Astrocyte (in vitro differentiated cells and primary cell): ENCODE measurements at regions not wholly inside any gene's neighbourhood (a gene's known extent, or its start where the extent isn't known, plus 50 kb on each side); places are given as distances from the start of the nearest gene placed in this dataset.

Experiments
- DNase-seq: peaks from one replicate; pipeline ENCODE4 v3.0.0-alpha.2; 2010; ENCODE audit warnings: low read depth
- FAIRE-seq: peaks from 2 replicates; lab custom pipeline; 2011; peaks lifted over from hg19 to GRCh38; lab: Jason Lieb, UNC
- H2AFZ ChIP-seq: 2 replicates; pipeline ENCODE4 v1.6.0; 2012; ENCODE audit warnings: low read depth, low read length, inconsistent platforms
- H3K27ac ChIP-seq: 2 replicates; pipeline ENCODE4 v1.5.1; 2011; ENCODE audit warnings: low read depth, low read length, inconsistent platforms
- H3K27me3 ChIP-seq: 2 replicates; pipeline ENCODE4 v1.6.0; 2011; ENCODE audit warnings: low read length, inconsistent platforms; ENCODE audit not compliant: insufficient read depth
- H3K36me3 ChIP-seq: 2 replicates; pipeline ENCODE4 v1.5.1; 2011; ENCODE audit warnings: low read length, inconsistent platforms; ENCODE audit not compliant: insufficient read depth
- H3K4me1 ChIP-seq: 2 replicates; pipeline ENCODE4 v1.5.1; 2011; ENCODE audit warnings: low read length, inconsistent platforms; ENCODE audit not compliant: insufficient read depth
- H3K4me2 ChIP-seq: 2 replicates; pipeline ENCODE4 v1.6.0; 2012; ENCODE audit warnings: low read length, inconsistent platforms
- H3K4me3 ChIP-seq: 2 replicates; pipeline ENCODE4 v1.5.1; 2011; ENCODE audit warnings: low read depth, mild to moderate bottlenecking, low read length, inconsistent platforms; ENCODE audit not compliant: insufficient read depth
- H3K79me2 ChIP-seq: 2 replicates; pipeline ENCODE4 v1.6.0; 2012; ENCODE audit warnings: mild to moderate bottlenecking, low read length, inconsistent platforms; ENCODE audit not compliant: insufficient read depth
- H3K9ac ChIP-seq: 2 replicates; pipeline ENCODE4 v1.6.0; 2012; ENCODE audit warnings: mild to moderate bottlenecking, low read length, inconsistent platforms
- H3K9me3 ChIP-seq: 2 replicates; pipeline ENCODE4 v1.5.1; 2012; ENCODE audit warnings: low read depth, mild to moderate bottlenecking, low read length, inconsistent platforms; ENCODE audit not compliant: insufficient read depth
- H4K20me1 ChIP-seq: 2 replicates; pipeline ENCODE4 v1.6.0; 2012; ENCODE audit warnings: low read length, inconsistent platforms; ENCODE audit not compliant: insufficient read depth
- H3K27ac Mint-ChIP-seq: one replicate; pipeline ENCODE4 v1.8.0; 2021; ENCODE audit warnings: mild to moderate bottlenecking, mixed read lengths; ENCODE audit not compliant: unreplicated experiment
- H3K27me3 Mint-ChIP-seq: one replicate; pipeline ENCODE4 v1.8.0; 2021; ENCODE audit warnings: low read depth, mixed read lengths; ENCODE audit not compliant: unreplicated experiment
- H3K36me3 Mint-ChIP-seq: one replicate; pipeline ENCODE4 v1.8.0; 2021; ENCODE audit warnings: low read depth, mixed read lengths; ENCODE audit not compliant: unreplicated experiment
- H3K4me1 Mint-ChIP-seq: one replicate; pipeline ENCODE4 v1.8.0; 2021; ENCODE audit warnings: low read depth, mixed read lengths; ENCODE audit not compliant: unreplicated experiment
- H3K4me3 Mint-ChIP-seq: one replicate; pipeline ENCODE4 v1.8.0; 2021; ENCODE audit warnings: mild to moderate bottlenecking, moderate library complexity, mixed read lengths; ENCODE audit not compliant: unreplicated experiment
- H3K9me3 Mint-ChIP-seq: one replicate; pipeline ENCODE4 v1.8.0; 2021; ENCODE audit warnings: mild to moderate bottlenecking, mixed read lengths; ENCODE audit not compliant: unreplicated experiment
- CTCF ChIP-seq: IDR thresholded peaks from 2 replicates; pipeline ENCODE4 v1.5.1; 2011; ENCODE audit warnings: low read depth, mild to moderate bottlenecking, inconsistent platforms, low read length, moderate library complexity; ENCODE audit not compliant: insufficient read depth
- EZH2 ChIP-seq: IDR thresholded peaks from 2 replicates; pipeline ENCODE4 v1.6.1; 2012; ENCODE audit warnings: mild to moderate bottlenecking, low read length, inconsistent platforms; ENCODE audit not compliant: insufficient read depth

- no peak overlapping the region for H2AFZ ChIP-seq
- Mint-ChIP-seq H3K27ac (no peak overlapping the region), H3K4me1 (no peaks in the 10 kb centered on the region), H3K9me3 (peaks cover 17% of the 10 kb centered on the region), H3K4me3 (no peak overlapping the region), H3K27me3 (no peaks in the 10 kb centered on the region), H3K36me3 (no peaks in the 10 kb centered on the region)
- no peaks in the 10 kb centered on the region for H4K20me1 ChIP-seq
- no peaks in the 10 kb centered on the region for H3K36me3 ChIP-seq
- peaks cover 25% of the 10 kb centered on the region for H3K9me3 ChIP-seq
- DNase-seq = no peak
- H3K4me2 ChIP-seq = no peak overlapping the region
- H3K4me3 ChIP-seq = no peak overlapping the region
- no peak for TF ChIP-seq EZH2
- no peak for TF ChIP-seq CTCF
- no peak overlapping the region for H3K9ac ChIP-seq
- H3K4me1 ChIP-seq = no peaks in the 10 kb centered on the region
- no peaks in the 10 kb centered on the region for H3K79me2 ChIP-seq
- H3K27me3 ChIP-seq = no peaks in the 10 kb centered on the region
- FAIRE-seq = no peak
- no peak overlapping the region for H3K27ac ChIP-seq
Measured at GRCh38 chr10:130456616-130457015, 320.4 kb downstream of the GLRX3 start.

GRCh38 chr10:130458509-130458908 lies 322.3 kb downstream of the GLRX3 start:
- Mint-ChIP-seq H3K27ac (no peak overlapping the region), H3K4me1 (no peaks in the 10 kb centered on the region), H3K4me3 (no peak overlapping the region), H3K27me3 (no peaks in the 10 kb centered on the region), H3K9me3 (peaks cover 13% of the 10 kb centered on the region), H3K36me3 (no peaks in the 10 kb centered on the region)
- H3K9me3 ChIP-seq = peaks cover 22% of the 10 kb centered on the region
- no peak overlapping the region for H3K9ac ChIP-seq
- no peaks in the 10 kb centered on the region for H3K27me3 ChIP-seq
- no peaks in the 10 kb centered on the region for H4K20me1 ChIP-seq
- H3K4me2 ChIP-seq = no peak overlapping the region
- H3K79me2 ChIP-seq = no peaks in the 10 kb centered on the region
- no peak for DNase-seq
- H3K4me1 ChIP-seq = no peaks in the 10 kb centered on the region
- TF ChIP-seq CTCF (no peak), EZH2 (no peak)
- H3K4me3 ChIP-seq = no peak overlapping the region
- H3K36me3 ChIP-seq = no peaks in the 10 kb centered on the region
- FAIRE-seq = no peak
- no peak overlapping the region for H2AFZ ChIP-seq
- no peak overlapping the region for H3K27ac ChIP-seq

GRCh38 chr10:130459011-130459410 lies 322.8 kb downstream of the GLRX3 start:
- Histone ChIP-seq H3K79me2 (no peaks in the 10 kb centered on the region), H4K20me1 (no peaks in the 10 kb centered on the region), H3K4me1 (no peaks in the 10 kb centered on the region), H3K4me2 (no peak overlapping the region), H3K27ac (no peak overlapping the region), H3K36me3 (no peaks in the 10 kb centered on the region), H3K9me3 (peaks cover 22% of the 10 kb centered on the region), H3K9ac (no peak overlapping the region), H3K4me3 (no peak overlapping the region), H3K27me3 (no peaks in the 10 kb centered on the region), H2AFZ (no peak overlapping the region)
- DNase-seq = no peak
- no peak overlapping the region for H3K4me3 Mint-ChIP-seq
- no peak overlapping the region for H3K27ac Mint-ChIP-seq
- H3K4me1 Mint-ChIP-seq = no peaks in the 10 kb centered on the region
- no peaks in the 10 kb centered on the region for H3K27me3 Mint-ChIP-seq
- no peaks in the 10 kb centered on the region for H3K36me3 Mint-ChIP-seq
- no peak for TF ChIP-seq CTCF
- no peak for TF ChIP-seq EZH2
- peaks cover 11% of the 10 kb centered on the region for H3K9me3 Mint-ChIP-seq
- FAIRE-seq = no peak
